HS-27A (cell line): ENCODE measurements at regions not wholly inside any gene's neighbourhood (a gene's known extent, or its start where the extent isn't known, plus 50 kb on each side); places are given as distances from the start of the nearest gene placed in this dataset.

ENCODE experiments used
- DNase-seq: peaks from one replicate; pipeline ENCODE4 v3.0.0-alpha.2; 2012; ENCODE audit warnings: low read depth, missing footprints

DNA sequence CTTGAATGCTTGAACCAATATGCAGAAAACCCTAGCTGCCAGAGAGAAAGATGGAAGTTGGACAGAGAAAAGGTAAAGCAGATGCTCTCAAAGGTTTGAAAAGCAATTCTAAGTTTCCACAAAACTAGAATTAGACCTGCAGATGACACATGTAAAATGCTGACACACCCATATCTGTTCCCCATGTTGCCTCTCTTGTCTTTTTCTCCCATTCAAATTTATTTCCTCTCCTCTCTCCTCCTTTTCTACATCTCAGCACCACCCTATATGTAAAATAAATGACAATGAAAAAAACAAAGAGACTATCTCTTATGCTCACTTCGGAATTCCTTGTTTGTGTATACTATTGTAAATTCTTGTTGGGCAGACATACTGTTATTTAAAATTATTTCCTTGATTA is 75.5 kb upstream of the PLEKHA5 start:
- no peak for DNase-seq

DNA sequence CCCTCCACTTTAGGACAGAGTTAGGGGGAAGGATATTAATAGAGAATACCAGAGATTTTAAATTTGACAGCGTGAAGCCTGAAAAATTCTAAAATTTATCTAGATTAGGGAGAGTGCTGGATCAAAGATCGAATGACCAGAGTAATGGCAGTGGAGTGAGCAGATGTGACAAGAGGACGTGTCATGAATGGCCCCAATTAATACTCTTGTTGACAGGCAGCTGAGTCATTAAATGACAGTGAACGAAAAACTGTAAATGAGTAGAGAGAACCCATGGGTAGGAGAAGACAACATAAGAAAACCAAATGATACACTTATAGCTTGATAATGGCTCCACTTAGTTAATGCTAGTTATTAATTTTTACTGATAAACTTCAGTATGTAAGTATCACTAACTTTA is 73.9 kb upstream of the PLEKHA5 start:
- DNase-seq, result no peak

DNA sequence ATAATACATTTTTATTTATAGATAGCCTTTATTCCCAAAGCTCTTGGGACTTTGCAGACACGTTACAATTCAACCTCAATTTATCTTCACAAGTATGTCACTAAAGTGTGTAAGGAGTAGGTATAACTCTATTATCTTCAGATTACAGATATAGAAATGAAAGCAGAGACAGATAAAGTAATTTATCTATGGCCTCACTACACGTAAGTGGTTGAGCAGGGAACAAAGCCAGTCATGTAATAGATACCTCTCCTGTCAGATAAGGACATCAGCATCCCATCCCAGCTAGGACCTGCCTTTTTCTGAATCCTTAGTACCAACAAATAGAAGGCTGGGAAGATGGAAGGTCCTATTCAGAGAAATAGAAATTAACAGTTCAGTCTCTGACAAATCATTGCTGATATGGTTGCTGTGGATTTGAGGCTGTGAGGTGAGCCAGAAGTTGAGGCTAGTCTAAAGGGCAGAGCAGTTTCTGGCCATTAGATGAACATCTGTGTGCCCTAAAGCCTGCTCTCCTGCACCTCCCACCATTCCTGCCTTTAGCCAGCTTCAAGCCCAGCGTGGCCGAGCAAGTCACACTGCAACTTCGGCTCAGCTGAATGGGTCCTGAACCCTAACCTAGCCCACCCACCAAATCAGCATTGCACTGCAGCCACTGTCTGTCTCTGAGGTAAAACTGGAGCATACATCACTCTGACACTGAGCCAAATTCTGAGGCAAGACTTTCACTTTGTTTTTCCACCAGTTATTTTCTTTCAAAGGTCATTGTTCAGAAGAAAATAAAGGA is 71.1 kb upstream of the PLEKHA5 start:
- no peak for DNase-seq

DNA sequence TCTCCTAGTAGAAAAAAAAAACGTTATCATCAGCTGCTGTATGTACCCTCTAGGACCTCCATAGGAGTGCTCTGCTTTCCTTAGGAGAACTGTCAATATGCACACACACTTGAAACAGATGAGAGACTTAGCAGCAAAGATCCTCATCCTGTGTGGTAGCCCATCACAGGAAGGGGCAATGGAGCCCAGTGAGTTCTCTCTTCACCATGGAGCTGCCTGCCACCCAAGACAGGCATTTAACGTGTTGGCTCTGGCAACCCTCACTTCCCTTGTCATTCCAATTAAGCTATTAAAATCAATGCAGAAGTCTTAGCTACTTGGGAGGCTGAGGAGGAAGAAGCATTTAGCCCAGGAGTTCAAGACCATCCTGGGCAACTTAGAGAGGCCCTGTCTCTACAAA is 64.8 kb upstream of the PLEKHA5 start:
- DNase-seq, result no peak

DNA sequence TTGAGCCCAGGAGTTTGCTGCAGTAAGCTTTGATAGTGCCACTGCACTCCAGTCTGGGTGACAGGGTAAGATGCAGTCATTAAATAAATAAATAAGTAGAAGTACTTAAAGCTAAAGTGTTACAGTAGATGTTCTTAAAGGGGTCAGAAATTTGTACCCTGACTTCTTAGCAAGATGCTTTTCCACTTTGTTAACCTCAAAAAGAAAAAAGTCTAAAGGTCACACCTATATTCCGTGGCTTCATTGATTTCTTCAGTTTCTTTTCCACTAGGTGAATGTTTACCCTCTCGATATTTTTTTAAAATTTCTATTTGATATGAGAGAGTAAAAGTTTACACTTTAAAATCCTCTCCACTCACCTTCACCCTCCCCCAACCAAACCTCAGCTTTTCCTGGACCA is 64.3 kb upstream of the PLEKHA5 start:
- no peak for DNase-seq

DNA sequence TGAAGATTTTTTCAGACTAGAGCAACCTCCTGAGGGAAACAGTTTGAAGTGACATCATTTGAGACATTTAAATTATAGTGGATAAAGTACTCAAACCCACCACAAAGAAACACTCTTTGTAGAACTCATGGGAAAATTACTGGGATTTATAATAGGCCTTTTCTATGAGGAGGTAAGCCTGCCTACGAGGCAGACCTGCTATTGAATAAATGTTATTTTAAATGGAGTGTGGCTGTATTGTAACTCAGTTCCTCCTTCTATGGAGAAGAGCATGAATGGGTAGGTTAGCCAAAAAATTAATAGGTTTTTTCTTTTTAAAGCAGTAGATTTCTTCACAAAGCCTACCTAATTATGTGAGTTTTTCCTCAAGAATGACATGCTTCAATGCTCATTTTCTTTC is 63.7 kb upstream of the PLEKHA5 start:
- no peak for DNase-seq

DNA sequence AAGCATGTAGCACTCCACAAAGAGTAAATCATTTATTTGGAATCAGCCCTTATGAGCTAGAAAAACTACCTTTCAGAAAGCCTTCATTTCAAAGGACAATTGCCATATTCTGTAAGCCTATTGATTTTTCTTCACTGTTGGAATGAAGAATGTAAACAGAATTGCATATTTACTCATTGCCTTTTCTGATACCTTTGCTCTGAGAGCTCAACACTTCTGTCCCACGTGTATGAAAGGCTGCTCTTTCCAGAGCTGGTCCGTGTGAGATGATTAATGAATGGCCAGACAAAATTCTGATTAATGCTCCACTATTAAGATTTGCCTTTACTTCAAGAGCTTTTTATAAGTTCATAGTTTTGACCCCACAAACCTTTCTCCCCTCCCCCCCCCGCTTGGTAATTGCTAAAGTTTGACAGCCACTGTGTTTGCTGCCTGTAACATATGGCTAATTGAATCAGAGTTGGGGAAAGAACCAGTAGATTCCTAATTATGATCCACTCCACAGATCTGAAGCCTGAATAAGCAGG is 63.0 kb upstream of the PLEKHA5 start:
- DNase-seq, result no peak

DNA sequence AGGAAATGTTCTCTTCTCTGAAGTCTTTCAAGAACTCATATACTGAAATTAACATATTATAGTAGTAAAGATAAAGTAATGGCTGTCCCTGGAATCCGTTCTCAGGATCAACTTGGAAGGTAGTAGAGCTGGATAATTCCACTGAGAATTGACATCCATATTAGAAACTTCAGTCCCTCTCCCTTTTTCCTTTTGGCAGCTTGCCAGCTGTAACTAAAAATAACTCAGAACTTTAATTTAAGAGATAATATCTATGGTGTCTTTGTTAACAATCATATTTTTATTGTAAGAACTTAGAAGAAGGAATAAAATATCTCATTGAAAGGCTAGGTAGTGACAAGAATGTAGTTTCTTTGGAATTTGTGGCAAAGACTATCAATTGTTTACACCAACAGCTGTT is 61.4 kb upstream of the PLEKHA5 start:
- no peak for DNase-seq

DNA sequence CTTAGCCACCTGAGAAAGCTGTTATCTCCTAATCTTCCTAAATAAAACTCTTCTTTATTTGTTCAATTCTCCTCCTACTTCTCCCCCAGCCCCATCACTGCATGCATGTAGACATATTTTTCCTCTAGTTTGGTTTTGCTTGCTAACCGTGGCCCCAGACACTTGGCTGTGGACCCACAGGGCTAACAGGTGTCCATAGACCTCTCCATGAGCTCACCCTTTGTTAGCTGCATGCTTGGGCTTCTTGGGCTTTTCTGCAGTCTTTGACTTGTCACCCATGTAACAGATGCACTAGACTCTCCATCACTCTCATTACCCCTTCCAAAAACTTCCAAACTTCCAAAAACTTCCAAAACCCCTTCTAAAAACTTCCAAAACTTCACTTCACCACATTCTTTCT is 59.2 kb upstream of the PLEKHA5 start:
- DNase-seq, result no peak

DNA sequence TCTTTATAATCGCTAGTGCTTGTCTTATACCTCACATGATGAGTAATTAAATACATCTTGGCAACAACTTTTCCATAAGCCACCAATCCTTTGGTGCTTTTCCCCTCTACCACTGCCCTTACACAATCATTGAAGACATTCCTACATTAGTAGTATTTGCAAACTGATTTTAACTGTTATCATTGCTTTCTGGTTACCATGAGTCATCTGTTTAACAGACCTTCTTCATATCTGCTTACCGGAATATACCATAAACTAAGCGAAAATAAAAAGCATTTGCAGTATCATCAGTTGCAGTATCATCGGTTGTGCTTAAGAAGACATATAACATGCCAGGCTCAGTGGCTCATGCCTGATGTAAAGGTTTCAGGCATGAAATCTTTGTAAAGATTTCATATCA is 54.8 kb upstream of the PLEKHA5 start:
- DNase-seq, result no peak

DNA sequence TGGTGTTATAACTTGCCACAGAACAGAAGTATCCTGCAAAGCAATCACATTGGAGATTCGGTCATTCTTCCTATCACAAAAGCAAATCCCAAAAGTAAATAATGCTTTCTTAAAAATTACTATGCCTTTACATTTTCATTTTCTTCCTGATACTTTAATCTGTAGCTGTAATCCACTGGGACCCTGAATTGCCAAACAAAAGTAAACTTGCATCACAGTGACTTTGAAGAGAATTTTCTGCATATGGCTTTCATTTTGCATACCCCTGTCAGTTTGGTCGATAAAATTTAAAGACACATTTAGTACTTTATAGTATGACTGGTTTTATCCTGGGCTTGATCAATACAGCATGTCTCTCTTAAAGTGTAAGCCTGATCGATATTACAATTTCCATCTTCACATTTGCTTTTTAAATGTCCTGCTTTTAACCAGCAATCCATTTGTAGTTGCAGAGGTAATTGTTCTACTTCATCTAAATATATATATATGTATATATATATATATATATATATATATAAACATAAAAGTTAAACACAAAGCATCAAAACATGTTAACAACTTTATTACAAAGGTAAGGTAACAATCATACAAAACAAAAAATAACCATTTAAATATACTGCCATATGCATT is 53.7 kb upstream of the PLEKHA5 start:
- DNase-seq, result no peak
